PC-9 (cell line): ENCODE measurements at regions not wholly inside any gene's neighbourhood (a gene's known extent, or its start where the extent isn't known, plus 50 kb on each side); places are given as distances from the start of the nearest gene placed in this dataset.

ENCODE experiments used
- BruUV-seq: library from RNA; stranded (reverse); fragments of 400-500 nt; replicated peaks from 2 replicates; lab custom pipeline; 2021; lab: Mats Ljungman, UMichigan
- CTCF ChIA-PET: fragments of 300-600 bp; sonication (Branson Sonifier 250); formaldehyde crosslinking; loops from one replicate; lab custom pipeline; 2022; ENCODE audit warnings: antibody characterized with exemption; lab: Charles Lee
- POLR2A ChIA-PET: fragments of 300-600 bp; sonication (Branson Sonifier 250); formaldehyde crosslinking; loops from one replicate; lab custom pipeline; 2022; ENCODE audit warnings: antibody characterized with exemption; ENCODE audit not compliant: unreplicated experiment; lab: Charles Lee
- DNase-seq, 2 experiments: peaks; one replicate each; pipeline versions ENCODE4 v3.0.0 to v3.0.0-alpha.2; 2015 to 2022; ENCODE audit warnings: mixed read lengths in 1 of 2
- H2AFZ ChIP-seq: fragments of 200-600 bp; sonication (generic); 2 replicates; pipeline ENCODE4 v1.8.1; 2017; ENCODE audit warnings: antibody characterized with exemption
- H3F3A ChIP-seq: fragments of 200-600 bp; sonication (generic); 2 replicates; pipeline ENCODE4 v1.8.1; 2017; ENCODE audit warnings: antibody characterized with exemption, mild to moderate bottlenecking, low read depth; ENCODE audit not compliant: insufficient read depth
- H3K27ac ChIP-seq: fragments of 200-600 bp; sonication (generic); 2 replicates; pipeline ENCODE4 v1.6.1; 2016; ENCODE audit warnings: mixed run types
- H3K27me3 ChIP-seq: fragments of 200-600 bp; sonication (generic); 2 replicates; pipeline ENCODE4 v1.6.1; 2016; ENCODE audit warnings: low read depth, mixed run types; ENCODE audit not compliant: insufficient read depth
- H3K36me3 ChIP-seq: fragments of 200-600 bp; sonication (generic); 2 replicates; pipeline ENCODE4 v1.6.1; 2016; ENCODE audit warnings: low read depth, mixed run types
- H3K4me1 ChIP-seq: fragments of 200-600 bp; sonication (generic); replicated peaks from 2 replicates; pipeline ENCODE4 v1.6.1; 2016; ENCODE audit warnings: mixed run types; ENCODE audit not compliant: insufficient read depth
- H3K4me2 ChIP-seq: fragments of 200-600 bp; sonication (generic); 2 replicates; pipeline ENCODE4 v1.6.1; 2017; ENCODE audit warnings: mixed run types
- H3K4me3 ChIP-seq: fragments of 200-600 bp; sonication (generic); 2 replicates; pipeline ENCODE4 v1.6.1; 2016; ENCODE audit warnings: mixed run types
- H3K79me2 ChIP-seq: fragments of 200-600 bp; sonication (generic); 2 replicates; pipeline ENCODE4 v1.6.1; 2017; ENCODE audit warnings: low read depth, mixed run types
- H3K9me2 ChIP-seq: fragments of 200-600 bp; sonication (generic); 2 replicates; pipeline ENCODE4 v1.8.1; 2017; ENCODE audit warnings: mild to moderate bottlenecking; ENCODE audit not compliant: insufficient read depth
- H3K9me3 ChIP-seq: fragments of 200-600 bp; sonication (generic); 2 replicates; pipeline ENCODE4 v1.8.1; 2016; ENCODE audit warnings: low read depth; ENCODE audit not compliant: insufficient read depth
- H4K20me1 ChIP-seq: fragments of 200-600 bp; sonication (generic); 2 replicates; pipeline ENCODE4 v1.8.1; 2017; ENCODE audit not compliant: insufficient read depth
- CTCF ChIP-seq: fragments of 200-600 bp; sonication (generic); conservative IDR thresholded peaks from 2 replicates; pipeline ENCODE4 v1.6.1; 2017; ENCODE audit warnings: mixed run types, antibody characterized with exemption, mild to moderate bottlenecking, moderate library complexity
- EZH2 ChIP-seq: fragments of 200-600 bp; sonication (generic); IDR thresholded peaks from 2 replicates; pipeline ENCODE4 v1.8.0; 2017; ENCODE audit warnings: antibody characterized with exemption, low read depth
- intact Hi-C: fragments of 100-400 bp; cut with micrococcal nuclease; formaldehyde crosslinking; loops from one replicate; pipeline ENCODE4 v1.10.0; 2022; ENCODE audit not compliant: unreplicated experiment

- BruUV-seq = no TSS peak
- POLR2A ChIA-PET = no interaction called here
- no peak overlapping the region for H3K27ac ChIP-seq
Observed at GRCh38 chr10:100653957-100654781, 91.2 kb upstream of the PAX2 start.

GRCh38 chr10:100654782-100655325 lies 90.5 kb upstream of the PAX2 start:
- Histone ChIP-seq H3K4me2 (no peak overlapping the region), H3K9me3 (no peaks in the 10 kb centered on the region), H3K27ac (no peak overlapping the region), H3K4me1 (no peaks in the 10 kb centered on the region), H3K79me2 (no peaks in the 10 kb centered on the region), H3K27me3 (peaks cover 16% of the 10 kb centered on the region), H3K4me3 (no peak overlapping the region), H3K36me3 (no peaks in the 10 kb centered on the region), H3K9me2 (no peaks in the 10 kb centered on the region), H3F3A (no peaks in the 10 kb centered on the region), H4K20me1 (no peaks in the 10 kb centered on the region), H2AFZ (no peak overlapping the region)
- no TSS peak for BruUV-seq
- ChIA-PET POLR2A (no interaction called here), CTCF (no interaction called here)
- intact Hi-C loops = no loop called here
- no peak for DNase-seq
- TF ChIP-seq EZH2 (no peak), CTCF (no peak)

More at GRCh38 chr10:100653957-100654781, 91.2 kb upstream of the PAX2 start:
- intact Hi-C loops = no loop called here
- Histone ChIP-seq H3F3A (no peaks in the 10 kb centered on the region), H3K9me3 (no peaks in the 10 kb centered on the region), H3K9me2 (no peaks in the 10 kb centered on the region), H3K4me3 (no peak overlapping the region), H3K4me2 (no peak overlapping the region), H3K27me3 (peaks cover 18% of the 10 kb centered on the region), H3K79me2 (no peaks in the 10 kb centered on the region), H2AFZ (no peak overlapping the region), H4K20me1 (no peaks in the 10 kb centered on the region), H3K36me3 (no peaks in the 10 kb centered on the region), H3K4me1 (no peaks in the 10 kb centered on the region)
- CTCF ChIA-PET = no interaction called here
- no peak for DNase-seq
- TF ChIP-seq EZH2 (no peak), CTCF (no peak)

GRCh38 chr10:100655326-100655759 lies 90.0 kb upstream of the PAX2 start:
- peaks cover 16% of the 10 kb centered on the region for H3K27me3 ChIP-seq
- H3K36me3 ChIP-seq = no peaks in the 10 kb centered on the region
- no peak overlapping the region for H3K27ac ChIP-seq
- ChIA-PET CTCF (no interaction called here), POLR2A (no interaction called here)
- TF ChIP-seq EZH2 (no peak), CTCF (no peak)
- intact Hi-C loops = no loop called here
- H3K4me3 ChIP-seq = no peak overlapping the region
- H3F3A ChIP-seq = no peaks in the 10 kb centered on the region
- H3K9me3 ChIP-seq = no peaks in the 10 kb centered on the region
- no peak for DNase-seq
- H3K9me2 ChIP-seq = no peaks in the 10 kb centered on the region
- no peaks in the 10 kb centered on the region for H4K20me1 ChIP-seq
- H3K4me1 ChIP-seq = no peaks in the 10 kb centered on the region
- no peaks in the 10 kb centered on the region for H3K79me2 ChIP-seq
- no peak overlapping the region for H2AFZ ChIP-seq
- no peak overlapping the region for H3K4me2 ChIP-seq
- no TSS peak for BruUV-seq
